HG03558 (cell line): ENCODE measurements at regions not wholly inside any gene's neighbourhood (a gene's known extent, or its start where the extent isn't known, plus 50 kb on each side); places are given as distances from the start of the nearest gene placed in this dataset.
"Not testable (repeated sequence)": the region's sequence is repeated elsewhere in the genome, so short reads cannot be mapped to it uniquely, and the experiment has no call there.

ENCODE experiments used
- ATAC-seq: cut with Tn5 transposase; IDR thresholded peaks from one replicate; pipeline ENCODE4 v1.9.1; 2021; ENCODE audit warnings: moderate number of reproducible peaks; ENCODE audit not compliant: unreplicated experiment; ENCODE audit errors: extremely low read depth

GRCh38 chr11:115982666-115983065 lies 478.5 kb upstream of the CADM1 start:
- ATAC-seq, result no peak

- ATAC-seq, result no peak
Measured at GRCh38 chr11:115981814-115982471, 477.7 kb upstream of the CADM1 start.

GRCh38 chr11:115981104-115981481 lies 476.9 kb upstream of the CADM1 start:
- no peak for ATAC-seq

DNA sequence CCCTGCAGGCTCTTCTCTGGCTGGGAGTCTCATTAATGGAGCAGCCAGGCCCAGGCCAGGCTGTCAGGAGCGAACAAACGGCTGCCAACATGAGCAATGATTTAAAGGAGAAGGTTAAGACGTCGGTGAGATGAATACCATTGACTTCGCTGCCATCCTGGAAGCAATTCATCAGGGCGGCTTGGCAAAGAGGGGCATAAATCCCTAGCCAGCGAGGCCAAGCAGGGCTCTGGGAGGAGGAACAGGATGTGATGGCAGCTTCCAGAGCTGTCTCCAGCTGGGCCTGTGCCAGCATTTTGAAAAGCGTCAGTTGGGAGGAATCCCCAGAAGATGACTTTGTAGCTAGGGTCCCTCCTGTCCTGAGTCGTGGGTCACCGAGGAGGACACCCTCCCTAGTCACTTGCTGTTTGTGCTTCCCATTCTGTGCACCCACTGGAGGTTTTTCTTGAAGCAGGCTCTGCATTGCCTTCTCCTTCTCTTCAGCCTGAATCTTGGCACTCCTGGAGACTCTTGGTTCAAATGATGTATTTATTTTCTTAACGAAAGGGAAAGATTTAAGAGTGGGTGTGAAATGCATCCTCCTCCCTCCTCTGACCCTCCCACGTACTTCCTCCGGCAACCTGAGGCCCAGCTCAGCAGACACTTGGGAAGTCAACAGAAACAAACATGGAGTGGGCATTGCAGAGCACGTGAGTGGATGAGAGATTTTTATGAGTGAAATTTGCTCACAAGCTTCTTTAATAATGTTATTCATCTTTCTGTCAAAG lies 476.3 kb upstream of the CADM1 start:
- no peak for ATAC-seq

GRCh38 chr11:115974703-115975102 lies 470.5 kb upstream of the CADM1 start:
- ATAC-seq, result no peak

GRCh38 chr11:115967203-115967602 lies 463.0 kb upstream of the CADM1 start:
- not testable (repeated sequence) for ATAC-seq

DNA sequence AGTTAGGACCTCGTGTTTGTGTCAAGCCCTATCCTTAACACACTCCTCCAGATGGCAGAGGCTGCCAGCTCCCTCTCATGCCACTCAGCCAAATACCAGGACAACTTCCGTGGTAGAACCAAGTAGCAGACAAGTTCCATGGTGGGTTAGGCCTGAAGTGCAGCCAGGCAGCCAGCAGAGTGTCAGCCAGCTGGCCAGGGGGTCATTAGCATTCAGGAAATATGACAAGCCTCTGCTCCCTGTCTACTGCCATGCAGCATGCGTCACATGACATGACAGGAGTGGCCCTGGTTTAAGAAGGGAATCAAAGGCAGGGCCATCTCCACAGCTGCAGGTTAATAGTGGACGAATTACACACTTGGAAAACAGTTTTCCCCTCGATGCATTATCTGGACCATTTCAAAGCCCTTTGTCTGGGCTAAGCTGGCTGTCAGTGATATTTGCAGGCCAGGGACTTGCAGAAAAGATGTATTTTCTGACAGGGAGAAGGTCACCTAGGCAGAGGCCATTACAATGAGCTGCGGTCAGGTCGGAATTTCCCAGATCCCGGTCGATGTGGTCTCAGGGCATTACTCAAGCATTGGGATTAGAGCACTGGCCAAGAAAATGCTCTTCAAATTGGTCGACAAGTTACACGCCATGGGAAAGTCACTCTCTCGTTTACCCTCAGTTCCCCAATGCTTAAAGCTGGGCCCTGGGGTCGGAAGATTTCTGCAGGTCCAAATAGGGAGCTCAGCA lies 461.7 kb upstream of the CADM1 start:
- no peak for ATAC-seq

DNA sequence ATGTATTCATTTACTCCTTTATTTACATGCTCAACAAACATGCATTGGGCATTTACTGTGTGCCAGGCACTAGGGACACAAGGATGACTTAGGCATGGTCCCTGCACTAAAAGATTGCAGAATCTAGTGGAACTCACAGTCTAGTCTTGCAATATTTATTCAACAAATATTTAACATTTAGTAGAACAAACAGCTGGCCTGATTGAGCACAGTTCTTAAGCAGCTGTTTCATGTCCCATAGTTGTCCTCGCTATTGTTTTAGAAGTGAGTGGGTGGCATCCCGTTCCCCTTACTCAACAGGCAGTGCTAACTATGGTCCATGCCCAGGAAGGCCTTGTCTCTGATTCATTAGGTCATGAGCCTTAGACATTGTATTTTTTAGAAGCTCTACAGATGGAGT lies 459.9 kb upstream of the CADM1 start:
- no peak for ATAC-seq

DNA sequence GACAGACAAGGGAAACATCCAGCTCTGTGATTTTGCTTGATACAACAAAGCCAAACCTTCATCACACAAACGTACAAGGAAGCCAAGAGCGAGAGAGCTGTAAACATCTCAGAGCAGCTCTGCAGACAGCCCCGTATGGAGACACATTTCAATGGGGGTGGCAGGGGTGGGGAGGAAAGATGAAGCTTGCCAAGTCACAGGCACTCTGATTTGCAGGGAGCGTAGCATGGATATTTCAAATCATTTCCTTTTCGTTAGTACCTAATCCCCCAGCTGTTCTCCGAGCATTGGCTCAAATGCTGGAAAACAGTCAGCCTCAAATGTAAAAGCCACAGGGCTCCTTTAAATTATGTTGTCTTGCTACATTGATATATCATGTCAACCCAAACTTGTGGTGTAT lies 458.9 kb upstream of the CADM1 start:
- ATAC-seq, result no peak

DNA sequence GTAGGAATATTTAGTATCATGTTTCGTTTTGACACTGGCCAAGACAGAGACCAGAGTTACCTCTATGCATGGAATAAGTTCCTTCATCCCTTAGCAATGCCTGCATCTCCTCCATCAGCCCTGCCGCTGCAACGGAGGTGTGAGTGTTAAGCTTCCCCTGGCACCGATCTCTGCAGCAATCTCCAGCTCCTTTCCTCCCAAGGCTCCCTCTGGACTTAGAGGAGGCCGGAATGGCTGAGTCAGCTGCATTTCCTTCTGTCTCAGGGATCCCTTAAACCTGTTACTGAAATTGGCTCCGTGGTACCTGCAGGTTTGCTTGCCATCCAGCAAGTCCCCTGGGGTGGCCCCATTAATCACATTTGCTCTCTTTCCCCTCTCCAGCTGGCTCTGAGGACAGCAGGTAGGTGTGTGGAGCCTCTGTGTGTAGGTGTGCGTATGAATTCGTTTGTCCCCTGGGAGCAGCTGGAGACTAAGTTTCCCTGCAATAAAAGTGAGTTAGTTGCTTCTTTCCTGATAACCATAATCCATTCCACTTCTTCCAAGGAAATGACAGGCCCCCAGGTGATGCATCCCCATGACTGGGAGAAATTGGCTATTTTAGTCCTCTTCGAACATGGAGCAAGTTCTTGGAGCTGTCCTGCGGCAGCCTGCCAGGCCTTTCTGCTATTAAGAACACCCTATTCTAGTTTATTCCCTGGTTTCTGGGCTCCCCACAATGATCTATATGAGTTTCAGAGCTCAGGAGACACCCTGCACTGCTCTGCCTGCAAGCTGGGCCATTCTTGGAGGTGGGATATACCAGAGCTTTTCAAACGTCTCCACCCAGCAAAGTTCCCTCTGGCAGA lies 457.2 kb upstream of the CADM1 start:
- ATAC-seq, result no peak

DNA sequence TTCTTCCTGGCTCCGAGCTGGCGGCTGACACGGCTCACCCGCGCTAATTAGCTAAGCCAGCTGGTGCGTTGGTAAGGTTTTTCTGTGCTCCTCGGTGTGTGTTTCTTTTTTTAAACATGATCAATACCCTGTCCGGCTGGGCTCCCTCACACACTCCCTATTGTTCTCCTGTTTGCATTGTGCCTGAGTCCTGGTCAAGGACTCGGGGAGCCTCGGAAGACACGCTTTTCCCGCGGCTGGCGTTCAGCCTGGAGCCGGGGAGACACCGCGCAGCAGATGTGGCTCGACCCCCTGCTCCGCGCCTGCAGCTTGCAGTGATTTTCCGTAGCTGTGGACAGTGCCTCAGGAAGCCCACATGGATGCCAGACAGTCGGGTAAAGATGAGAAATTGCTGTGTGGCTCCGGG lies 454.9 kb upstream of the CADM1 start:
- ATAC-seq, result no peak

- no peak for ATAC-seq
Measured at GRCh38 chr11:115958089-115959000, 454.1 kb upstream of the CADM1 start.

DNA sequence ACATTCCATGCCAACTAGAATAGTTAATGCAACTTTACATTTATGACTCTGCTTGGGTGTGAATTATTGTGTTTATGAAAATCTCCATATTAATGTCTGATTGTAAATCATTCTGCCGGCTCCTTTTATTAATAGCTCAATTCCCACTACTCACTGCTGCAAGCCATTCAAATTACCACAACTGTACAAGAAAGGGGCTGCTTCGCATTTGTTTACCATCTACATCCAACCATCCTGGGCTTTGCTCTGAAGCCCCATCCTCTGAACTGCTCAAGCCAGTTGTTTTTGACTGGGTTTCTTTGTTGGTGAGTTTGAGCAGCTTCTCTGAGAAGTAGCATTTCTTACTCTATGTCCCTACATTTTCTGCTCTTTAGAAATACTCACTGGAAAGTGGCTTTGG lies 451.6 kb upstream of the CADM1 start:
- no peak for ATAC-seq

GRCh38 chr11:115950660-115951059 lies 446.4 kb upstream of the CADM1 start:
- no peak for ATAC-seq

GRCh38 chr11:115944596-115944995 lies 440.4 kb upstream of the CADM1 start:
- ATAC-seq, result no peak

DNA sequence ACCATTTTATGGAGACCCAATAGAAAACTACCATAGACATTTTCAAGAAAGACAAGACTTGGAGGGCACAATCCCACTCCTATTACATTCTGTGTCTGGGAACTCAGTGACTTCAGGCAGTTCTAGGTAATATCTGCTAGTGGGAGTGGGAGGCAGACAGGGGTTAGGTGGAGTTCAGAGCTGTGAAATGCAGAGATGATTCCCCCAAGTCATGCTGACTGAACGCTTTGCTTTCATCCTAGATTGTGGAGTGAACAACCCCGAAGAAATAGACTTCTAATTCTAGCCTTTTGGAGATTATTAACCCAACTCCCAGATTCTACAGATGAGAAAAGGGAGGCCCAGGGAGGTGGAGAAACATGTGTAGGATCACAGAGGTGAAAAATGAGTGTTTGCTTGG lies 437.8 kb upstream of the CADM1 start:
- no peak for ATAC-seq

DNA sequence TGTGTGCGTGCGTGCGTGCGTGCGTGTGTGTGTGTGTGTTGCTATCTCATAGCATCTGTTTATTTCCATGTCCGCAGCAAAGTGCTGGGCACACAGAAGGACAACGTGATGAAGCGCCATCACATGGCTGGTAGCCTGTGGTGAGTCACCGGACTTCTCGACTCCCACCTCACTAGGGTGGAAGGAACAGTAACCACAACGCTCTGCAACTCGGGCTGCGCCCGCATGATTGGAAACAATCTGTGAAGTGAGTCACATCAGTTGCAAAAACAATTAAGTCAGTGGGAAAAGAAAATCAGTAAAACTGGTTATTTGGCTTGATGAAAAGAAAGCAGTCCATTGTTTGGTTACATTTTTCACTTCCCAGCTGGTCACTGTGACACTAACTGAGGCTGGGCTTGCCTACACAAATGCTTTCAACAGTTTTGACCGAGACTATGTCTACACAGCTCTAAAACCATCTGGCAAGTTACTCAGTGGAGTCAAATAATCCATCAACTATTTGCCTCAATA lies 437.3 kb upstream of the CADM1 start:
- no peak for ATAC-seq

- ATAC-seq, result no peak
Measured at GRCh38 chr11:115941044-115941443, 436.8 kb upstream of the CADM1 start.

GRCh38 chr11:115939731-115940421 lies 435.7 kb upstream of the CADM1 start:
- ATAC-seq, result no peak
